Sigmoid colon (tissue), 4 donors: ENCODE measurements at regions not wholly inside any gene's neighbourhood (a gene's known extent, or its start where the extent isn't known, plus 50 kb on each side); places are given as distances from the start of the nearest gene placed in this dataset.

ENCODE experiments used
- CTCF ChIP-seq, 4 experiments: fragments of 450-650 bp in 3 of 4; fragments of 200-600 bp in 1 of 4; IDR thresholded peaks; one replicate each; pipeline ENCODE4 v1.5.1; 2016 to 2019; ENCODE audit warnings: antibody characterized with exemption in 4 of 4, mild to moderate bottlenecking in 3 of 4, moderate library complexity in 2 of 4
- EP300 ChIP-seq, 4 donors: sonication (generic); formaldehyde crosslinking; IDR thresholded peaks; one replicate each; pipeline ENCODE4 v1.6.1; 2017; ENCODE audit warnings: antibody characterized with exemption in 4 of 4

DNA sequence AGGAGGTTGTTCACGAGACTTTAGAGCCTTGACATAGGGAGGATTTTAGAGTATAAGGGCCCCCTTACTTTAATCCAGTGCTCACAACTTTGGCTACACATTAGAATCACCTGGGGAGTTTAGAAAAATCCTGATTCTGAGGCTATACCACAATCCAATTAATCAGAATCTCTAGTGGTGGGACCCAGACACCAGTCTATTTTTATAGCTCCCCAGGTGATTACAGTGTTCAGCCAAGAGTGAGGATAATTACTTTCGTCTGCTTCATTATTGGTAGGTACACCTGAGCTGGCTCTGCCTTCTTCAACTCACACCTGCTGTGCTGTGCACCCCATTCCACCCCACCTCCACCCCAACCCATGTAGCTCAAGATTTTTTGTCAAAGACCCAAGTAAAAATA lies 141.3 kb upstream of the EPB41L4A start:
- no peak for TF ChIP-seq CTCF (IDR thresholded peaks at IDR 0.05)
- no peak for TF ChIP-seq EP300 (IDR thresholded peaks at IDR 0.05)
